A673 (cell line): ENCODE measurements at regions not wholly inside any gene's neighbourhood (a gene's known extent, or its start where the extent isn't known, plus 50 kb on each side); places are given as distances from the start of the nearest gene placed in this dataset.

Source experiments
- CTCF ChIP-seq: fragments of 300-800, 200-600 bp; sonication (generic); conservative IDR thresholded peaks from 2 replicates; pipeline ENCODE4 v1.5.1; 2017; ENCODE audit warnings: low read depth, mild to moderate bottlenecking, antibody characterized with exemption, low read length, moderate library complexity, mixed read lengths
- EZH2 ChIP-seq: fragments of 200-600 bp; sonication (generic); IDR thresholded peaks from 2 replicates; pipeline ENCODE4 v1.6.1; 2017; ENCODE audit warnings: borderline replicate concordance, low read depth, mild to moderate bottlenecking, mixed read lengths, antibody characterized with exemption, low read length; ENCODE audit not compliant: poor library complexity, severe bottlenecking

- no peak for TF ChIP-seq EZH2
- no peak for TF ChIP-seq CTCF
Measured at GRCh38 chr2:236408090-236408489, 143.9 kb upstream of the ASB18 start.
